DMS53 (cell line): ENCODE measurements at regions not wholly inside any gene's neighbourhood (a gene's known extent, or its start where the extent isn't known, plus 50 kb on each side); places are given as distances from the start of the nearest gene placed in this dataset.

Source experiments
- DNase-seq: peaks from one replicate; lab custom pipeline; 2025; lab: John Stamatoyannopoulos, UW

DNA sequence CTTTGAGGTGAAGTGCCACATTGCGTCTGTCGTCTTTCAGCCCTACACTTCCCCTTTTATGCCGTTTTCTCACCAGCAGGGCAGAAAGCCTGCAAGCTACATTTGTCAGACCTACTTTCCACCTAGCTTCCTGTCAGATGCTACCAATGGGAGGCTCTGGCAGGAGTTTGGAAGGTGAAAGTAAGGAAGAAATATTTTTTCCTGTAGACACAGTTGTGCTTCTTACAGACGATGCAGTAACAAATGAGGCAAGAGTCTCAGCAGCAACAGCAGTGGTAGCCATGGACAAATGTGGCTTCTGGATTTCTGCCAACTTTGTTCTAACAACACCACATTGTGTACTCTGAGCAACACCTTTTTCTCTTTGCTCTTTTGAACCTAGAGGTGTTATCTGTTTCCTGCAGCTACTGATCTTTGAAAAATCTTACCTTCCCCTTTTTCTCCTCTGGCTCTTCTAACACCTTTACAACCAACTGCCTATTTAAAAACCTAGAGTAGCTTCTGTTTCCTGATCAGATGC, 70.6 kb upstream of the STT3B start:
- peak; percentile 8 for DNase-seq

DNA sequence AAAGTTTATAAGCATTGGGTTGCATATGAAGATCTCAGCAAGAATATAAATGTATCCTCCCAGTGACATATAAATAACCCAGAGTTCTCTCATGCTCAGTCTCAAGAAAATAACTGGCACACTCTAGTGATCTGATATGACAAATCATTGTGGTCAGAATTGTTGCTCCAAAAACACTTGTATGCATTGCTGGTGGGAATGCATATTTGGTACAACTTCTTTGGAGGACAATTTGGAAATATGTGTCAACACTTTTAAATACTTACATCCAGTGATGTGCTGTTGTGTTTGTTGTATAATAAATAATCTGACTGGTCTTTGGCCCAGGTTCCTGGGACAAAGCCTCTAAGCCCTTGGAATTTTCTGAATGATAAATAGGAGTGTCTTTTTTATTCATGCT, 66.7 kb upstream of the STT3B start:
- no peak for DNase-seq

DNA sequence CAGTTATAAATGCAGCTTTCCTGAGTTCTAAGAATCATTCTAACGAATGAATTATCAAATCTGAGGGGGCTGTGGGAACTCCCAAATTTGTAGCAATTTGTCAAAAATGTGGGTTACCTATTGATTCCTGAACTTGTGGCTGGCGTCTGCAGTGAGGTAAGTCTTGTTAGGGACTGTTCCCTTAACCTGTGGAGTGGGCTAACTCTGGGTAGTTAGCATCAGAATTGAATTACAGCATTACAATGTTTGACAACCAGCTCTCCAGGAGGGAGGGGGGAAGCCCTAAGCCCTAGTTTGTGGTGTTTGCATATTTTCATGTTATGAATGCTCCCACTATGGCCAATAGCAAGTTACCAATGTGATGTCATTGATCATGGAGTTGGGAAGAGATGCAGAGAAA, 65.9 kb upstream of the STT3B start:
- no peak for DNase-seq

DNA sequence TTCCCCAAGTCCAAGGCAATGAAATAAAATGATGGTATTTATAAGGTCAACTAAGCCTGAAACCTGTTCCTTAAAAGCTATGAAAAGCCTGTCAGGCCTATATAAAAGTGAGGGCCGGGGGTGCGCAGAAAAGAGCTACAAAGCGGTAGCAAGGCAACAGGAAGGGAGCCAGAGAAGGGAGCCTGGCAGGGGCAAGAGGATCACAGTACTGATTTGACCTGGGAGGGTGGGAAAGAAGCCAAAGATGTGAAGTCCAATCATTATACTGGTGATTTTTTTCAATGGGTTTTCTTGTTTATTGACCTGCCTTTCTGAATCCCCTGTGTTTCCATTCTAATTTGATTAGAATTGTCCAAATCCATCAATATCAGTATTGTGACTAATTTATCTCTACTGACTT, 64.3 kb upstream of the STT3B start:
- no peak for DNase-seq

DNA sequence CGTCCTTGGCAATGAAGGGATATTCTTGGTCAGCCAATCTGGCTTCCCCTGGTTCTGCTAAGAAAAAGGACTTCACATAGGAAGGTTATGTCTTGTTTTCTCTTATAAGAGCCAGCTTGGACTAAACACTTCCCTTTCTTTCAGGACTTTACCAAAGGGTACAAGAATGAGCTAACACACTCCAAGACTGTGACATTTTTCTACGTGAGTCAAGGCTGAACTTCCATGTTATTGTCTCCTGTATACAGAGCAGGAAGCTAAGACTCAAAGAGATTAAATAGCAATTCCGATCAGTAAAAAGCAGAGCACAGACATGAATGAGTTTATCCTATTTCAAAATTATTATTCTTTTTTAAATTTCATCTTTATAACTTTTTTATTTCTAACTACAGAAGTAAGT, 63.3 kb upstream of the STT3B start:
- no peak for DNase-seq

DNA sequence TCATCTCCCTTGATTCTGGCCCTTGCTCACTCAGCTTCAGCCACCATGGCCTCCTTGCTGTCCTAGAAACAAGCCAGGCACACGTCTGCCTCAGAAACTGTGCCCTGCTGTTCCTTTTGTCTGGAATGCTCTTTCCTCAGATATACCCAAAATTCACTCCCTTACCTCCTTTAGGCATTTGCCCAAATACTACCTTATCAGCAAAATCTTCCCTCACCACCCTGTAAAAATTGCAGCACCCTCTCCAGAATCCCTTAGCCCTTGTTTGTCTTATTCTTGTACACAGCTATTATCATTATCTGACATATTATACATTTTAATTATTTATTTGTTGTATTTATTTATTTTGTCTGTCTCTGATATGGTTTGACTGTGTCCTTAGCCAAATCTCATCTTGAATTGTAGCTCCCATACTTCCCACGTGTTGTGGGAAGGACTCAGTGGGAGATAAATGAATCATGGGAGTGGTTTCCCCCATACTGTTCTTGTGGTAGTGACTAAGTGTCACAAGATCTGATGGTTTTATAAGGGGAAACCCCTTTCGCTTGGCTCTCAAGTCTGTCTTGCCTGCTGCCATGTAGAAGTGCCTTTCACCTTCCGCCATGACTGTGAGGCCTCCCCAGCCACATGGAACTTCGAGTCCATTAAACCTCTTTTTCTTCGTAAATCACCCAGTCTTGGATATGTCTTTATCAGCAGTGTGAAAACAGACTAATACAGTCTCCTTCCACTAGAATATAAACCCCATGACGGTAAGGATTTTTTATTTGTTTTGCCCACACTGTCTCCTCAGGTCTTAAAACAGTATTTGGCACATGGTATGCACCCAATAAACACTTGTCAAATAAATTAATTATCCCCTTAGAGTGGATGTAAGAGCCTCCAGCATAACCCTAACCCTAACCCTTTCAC, 60.0 kb upstream of the STT3B start:
- DNase-seq: no peak

DNA sequence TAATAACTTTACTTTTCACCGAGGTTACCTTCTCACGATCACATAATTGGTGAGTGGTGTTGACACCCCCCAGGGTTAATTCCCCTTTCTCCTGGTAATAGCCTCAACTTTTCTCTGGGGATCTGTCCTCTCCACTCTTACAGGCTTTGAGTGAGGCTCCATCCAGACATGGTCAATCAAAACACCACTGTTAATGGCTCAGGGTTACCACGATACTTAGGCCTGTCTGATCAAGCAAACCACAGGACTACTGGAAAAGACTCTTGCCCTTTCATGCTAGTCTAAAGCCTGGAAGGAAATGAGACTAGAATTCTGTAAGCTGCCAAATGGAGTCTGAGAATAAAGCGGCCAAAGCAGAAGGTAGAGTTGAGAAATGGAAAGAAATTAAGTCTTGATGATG, 56.5 kb upstream of the STT3B start:
- no peak for DNase-seq

DNA sequence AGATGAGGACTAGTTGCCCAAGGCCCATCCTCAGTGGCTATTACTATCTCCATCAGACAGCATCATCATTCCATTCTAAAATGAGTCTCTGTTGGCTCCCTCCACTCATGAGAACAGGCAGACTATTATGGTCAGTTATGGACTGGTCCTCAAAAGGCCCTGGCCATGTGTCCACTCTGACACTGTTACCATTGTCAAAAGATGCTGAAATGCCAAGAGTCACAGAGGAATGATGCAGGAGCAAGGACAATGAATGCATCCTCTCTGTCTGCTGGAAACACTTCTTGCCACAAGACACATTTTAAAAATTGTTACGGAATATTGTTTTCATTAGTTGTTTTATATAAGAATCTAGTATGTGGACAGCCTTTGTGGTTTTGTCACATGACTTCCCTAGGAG, 53.3 kb upstream of the STT3B start:
- DNase-seq: no peak

DNA sequence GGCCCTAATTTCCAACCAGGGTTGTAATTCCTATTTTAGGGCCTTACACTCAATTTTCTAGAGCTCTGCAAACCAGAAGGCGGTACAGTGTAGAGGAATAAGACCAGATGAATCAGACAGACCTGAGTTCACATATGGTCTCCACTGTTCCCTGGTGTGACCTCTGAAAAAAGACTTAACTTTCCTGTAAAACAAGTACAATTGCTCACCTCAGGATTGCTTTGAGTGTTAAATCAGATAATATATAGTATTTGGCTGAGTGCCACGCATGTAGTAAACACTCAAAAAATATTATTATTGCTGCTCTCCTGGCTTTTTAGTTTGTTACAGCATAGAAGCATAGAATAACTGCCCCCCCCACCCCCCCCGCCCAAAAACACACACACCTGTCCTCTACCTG, 51.0 kb upstream of the STT3B start:
- DNase-seq: no peak

DNA sequence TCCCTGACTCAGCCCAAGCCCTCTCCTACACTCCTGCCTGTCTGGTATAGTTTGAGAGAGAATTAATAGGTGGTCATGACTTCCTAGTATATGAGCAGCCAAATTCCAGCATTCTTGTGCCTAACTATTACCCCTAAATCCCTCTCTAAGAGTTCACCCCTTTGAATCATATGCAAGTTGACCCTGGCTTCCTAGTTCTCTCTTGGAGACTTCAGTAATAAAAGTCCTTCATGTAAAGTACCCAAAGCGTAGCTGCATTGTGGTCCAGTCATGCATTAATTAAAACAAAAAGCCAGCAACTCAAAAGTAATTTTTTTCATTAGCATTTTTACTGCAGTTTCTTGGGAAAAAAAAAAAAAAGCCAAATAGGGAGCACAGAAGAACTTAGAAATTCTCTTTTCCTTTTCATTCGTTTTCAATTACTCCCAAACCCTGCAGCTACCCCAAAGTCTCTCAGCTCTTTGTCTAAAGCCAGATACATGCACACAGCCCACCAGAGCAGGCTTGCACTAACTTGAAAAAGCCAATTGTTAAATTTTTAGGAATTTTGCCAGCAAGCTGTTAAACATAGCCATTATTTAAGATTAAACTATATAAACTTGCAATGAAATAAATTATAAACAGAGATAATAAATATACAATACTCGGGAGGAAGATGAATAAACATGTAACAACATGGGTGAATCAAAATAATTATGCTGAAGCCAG, 50.1 kb upstream of the STT3B start:
- no peak for DNase-seq
